ENCODE measurements at regions not wholly inside any gene's neighbourhood (a gene's known extent, or its start where the extent isn't known, plus 50 kb on each side); places are given as distances from the start of the nearest gene placed in this dataset.
"Not testable (repeated sequence)": the region's sequence is repeated elsewhere in the genome, so short reads cannot be mapped to it uniquely, and the experiment has no call there.

DNA sequence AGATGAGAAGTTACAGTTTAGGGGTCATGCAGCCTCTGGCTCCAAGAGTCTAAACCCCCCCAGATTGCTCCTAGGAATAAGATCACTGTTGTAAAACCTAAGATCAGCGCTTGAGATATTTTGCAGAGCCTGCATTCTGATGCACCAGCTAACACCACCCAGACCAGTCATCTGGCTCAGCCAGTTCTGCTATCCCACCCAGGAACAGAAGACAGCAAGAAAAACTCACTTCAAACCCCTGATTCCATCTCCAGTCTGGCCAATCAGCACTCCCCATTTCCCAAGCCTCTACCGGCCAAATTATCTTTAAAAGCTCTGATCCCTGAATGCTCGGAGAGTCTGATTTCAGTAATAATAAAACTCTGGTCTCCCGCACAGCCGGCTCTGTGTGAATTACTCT, 158.6 kb downstream of the ZNF664 start:
- FAIRE-seq: no peak

GRCh38 chr12:124132530-124132929, 159.5 kb downstream of the ZNF664 start:
- FAIRE-seq: no peak

DNA sequence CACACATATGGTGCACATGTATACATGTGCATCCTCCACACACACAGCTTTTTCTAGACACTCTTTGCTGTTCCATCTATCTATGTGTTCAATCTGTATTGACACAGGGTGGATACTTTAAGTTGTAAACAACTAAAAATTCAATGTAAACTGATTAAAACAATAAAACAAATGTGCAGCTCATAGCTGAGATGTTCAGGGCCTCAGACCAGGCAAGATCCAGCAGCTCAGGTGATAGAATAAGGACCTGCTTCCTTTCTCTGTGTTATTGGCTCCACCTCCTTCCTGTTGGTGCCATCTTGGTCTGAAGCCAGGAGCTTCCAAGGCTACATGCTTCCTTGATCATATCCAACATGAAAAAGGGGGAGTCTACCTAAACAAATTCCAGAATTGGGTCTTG, 158.1 kb upstream of the RFLNA start:
- no peak for FAIRE-seq

GRCh38 chr12:124140944-124141486, 153.9 kb upstream of the RFLNA start:
- FAIRE-seq: no peak

- not testable (repeated sequence) for FAIRE-seq
Observed at GRCh38 chr12:124141611-124142010, 153.3 kb upstream of the RFLNA start.

DNA sequence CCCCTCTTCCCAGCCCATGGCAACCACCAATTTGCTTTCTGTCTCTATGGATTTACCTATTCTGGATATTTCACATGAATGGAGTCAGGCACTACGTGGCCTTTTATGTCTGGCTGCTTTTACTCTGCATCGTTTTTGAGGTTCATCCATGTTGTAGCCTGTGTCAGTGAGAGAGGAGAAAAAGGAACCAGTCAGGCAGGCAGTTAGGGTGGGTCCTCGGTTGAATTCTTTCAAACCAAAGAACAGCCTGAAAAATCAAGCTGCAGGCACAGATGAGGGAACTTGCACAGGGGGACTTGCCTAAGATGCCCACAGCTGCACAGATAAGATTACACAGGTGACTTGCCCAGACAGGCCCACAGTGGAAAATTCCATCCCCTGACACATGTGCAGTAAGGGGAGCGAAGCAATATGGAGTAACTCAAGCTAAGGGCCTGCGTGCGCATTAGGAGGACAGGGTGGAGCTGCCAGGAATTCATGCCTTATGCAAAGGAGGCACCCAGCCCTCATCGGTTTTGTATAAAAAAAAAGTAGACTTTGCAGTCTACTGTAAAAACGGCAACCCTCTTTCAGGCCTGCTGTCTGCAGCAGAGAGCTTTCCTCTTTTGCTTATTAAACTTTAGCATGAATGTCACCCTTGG, 152.4 kb upstream of the RFLNA start:
- FAIRE-seq: no peak

GRCh38 chr12:124143726-124144125, 151.2 kb upstream of the RFLNA start:
- FAIRE-seq: no peak

DNA sequence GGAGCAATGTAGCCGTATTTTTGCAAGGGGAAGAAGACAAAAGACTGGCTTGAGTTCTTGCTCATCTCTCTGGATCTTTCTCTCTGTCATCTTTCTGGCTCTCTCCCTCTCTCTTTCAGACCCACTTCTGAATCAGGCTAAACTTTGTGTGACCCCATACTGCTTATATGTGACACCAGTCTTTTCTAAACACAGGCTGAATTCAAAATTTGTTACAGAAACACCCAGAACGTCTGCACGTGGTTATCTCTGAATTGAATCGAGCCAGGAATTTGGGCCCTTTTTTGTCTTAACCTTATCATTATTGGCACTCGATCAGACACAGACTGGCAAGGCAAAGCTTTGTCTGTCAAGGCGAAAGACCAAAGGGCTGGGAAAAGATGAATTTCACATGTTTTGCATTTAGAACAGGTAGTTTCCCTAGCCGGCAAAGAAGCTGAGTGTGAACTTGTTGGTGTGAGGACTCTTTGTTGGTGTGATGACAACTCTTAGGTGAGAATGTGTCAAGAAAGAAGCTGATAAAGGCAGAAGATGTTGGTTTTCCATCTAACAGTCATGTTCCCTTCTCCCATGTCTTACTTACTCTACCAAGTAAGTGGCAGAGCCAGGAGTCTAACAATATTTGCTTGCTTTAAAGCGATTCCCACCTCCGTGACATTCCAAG, 150.2 kb upstream of the RFLNA start:
- no peak for FAIRE-seq

DNA sequence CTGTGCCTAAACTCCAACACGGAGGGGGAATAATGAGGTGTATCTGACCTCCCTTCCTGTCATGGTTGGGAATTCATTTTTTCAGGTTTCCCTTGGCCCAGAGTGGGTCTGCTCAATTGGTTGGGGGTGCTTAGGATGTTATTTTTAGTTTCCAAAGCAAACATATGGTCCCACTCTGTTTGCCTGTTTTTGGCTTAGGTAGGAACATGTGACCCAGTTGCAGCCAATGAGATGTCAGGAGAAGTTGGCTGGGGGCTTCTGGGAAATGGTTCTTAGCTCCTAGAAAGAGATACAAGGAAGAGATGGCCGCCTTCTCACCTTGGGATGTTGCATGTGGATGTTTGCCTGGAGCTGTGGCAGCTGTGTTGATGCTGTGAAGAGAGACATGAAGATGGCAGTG, 147.9 kb upstream of the RFLNA start:
- FAIRE-seq: no peak

DNA sequence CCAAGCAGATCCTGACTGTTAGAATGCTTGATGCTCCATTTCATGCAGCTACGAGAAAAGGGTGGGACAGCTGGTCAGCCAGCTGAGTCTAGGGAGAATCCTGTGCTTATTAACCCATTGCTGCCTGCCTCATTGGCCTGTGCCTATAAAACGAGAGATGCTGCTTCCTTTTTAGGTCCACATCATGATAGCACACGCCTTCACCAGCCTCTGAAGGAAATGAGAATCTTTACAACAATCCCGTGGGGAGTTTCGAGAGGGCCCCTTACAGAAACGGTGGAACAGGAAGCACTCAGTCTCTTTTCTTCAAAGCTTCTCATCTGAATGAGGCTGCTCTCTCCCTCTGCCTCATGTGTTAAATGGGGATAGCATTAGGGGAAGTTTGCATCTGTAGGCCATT, 147.3 kb upstream of the RFLNA start:
- FAIRE-seq: no peak

DNA sequence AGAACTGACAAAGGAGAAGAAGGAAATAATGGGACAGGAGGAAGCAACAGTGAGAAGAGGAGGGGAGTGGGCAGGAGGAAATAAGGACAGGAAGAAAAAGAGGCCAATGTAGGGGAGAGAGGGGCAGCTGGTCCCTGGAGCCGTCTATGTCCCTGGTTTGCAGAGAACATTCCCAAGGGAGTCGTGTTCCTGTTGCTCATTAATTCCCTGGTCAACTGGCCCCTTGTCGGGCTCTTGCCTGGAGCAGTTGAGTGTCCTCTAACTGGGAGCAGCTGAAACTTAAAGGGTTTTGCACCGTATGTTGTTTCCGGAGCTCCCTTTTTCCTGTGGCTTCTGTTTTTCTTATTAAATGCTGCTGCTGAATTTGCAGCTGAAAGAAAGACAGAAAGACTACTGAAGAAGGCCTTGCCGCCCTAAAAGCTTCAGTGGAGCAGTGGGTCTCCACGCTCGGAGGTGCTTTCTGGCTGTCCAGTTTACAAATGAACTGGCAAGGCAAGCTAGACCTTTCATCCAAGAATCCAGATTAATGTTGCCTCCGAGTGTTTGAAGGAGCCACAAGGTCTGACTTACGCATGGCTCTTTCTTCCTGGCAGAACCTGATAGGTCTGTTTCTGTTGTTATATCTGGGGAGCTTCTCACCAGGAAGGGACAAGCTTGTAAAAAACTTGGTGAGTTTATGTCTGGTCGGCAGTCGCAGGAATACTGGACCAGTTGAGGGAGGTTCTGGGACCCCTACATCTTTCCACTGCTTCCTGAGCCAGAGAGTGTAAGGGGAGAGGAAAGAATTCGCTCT, 146.2 kb upstream of the RFLNA start:
- no peak for FAIRE-seq

DNA sequence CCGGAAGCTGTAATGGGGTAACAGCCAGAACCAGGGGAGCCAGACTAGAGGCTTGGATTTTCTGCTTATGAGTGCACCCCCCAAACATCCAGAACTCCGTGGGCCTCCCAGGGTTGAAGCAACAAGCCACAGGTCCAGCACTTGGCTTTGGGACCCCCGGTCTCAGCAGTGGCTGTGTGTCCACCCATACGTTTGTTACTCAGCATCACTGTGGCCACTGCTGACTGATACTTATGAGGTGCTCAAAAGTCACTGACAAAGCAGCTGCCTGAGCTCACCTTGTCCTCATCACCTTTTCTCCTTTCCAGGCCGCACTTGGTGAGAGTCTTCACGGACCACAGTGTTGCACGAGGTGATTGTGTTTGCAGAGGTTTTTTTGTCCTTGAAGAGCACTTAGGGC, 145.6 kb upstream of the RFLNA start:
- FAIRE-seq: no peak

GRCh38 chr12:124150168-124150567, 144.7 kb upstream of the RFLNA start:
- FAIRE-seq: no peak

- FAIRE-seq: no peak
Observed at GRCh38 chr12:124151583-124151982, 143.3 kb upstream of the RFLNA start.

- FAIRE-seq: no peak
Observed at GRCh38 chr12:124152731-124153130, 142.2 kb upstream of the RFLNA start.

GRCh38 chr12:124153392-124153791, 141.5 kb upstream of the RFLNA start:
- FAIRE-seq: no peak

DNA sequence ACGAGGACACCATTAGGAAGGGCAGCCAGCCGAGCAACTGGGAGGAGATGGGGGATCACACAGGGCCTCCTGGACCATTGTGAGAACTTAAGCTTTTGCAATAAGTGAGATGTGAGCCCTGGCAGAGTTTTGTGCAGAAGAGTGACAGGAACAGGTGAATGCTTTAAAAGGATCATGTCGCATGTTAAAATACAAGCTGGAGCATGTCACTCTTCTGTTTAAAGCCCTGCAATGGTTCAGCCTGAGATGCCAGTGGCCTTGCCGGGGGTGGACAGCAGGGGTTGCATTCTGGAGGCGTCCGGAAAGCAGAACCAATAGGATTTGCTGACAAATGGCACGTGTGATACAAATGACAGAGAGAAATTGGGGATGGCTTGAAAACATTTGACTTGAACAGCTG, 137.5 kb upstream of the RFLNA start:
- no peak for FAIRE-seq

GRCh38 chr12:124159655-124160054, 135.2 kb upstream of the RFLNA start:
- no peak for FAIRE-seq

- no peak for FAIRE-seq
Observed at GRCh38 chr12:124160097-124160756, 134.7 kb upstream of the RFLNA start.

- not testable (repeated sequence) for FAIRE-seq
Observed at GRCh38 chr12:124161402-124161801, 133.5 kb upstream of the RFLNA start.

GRCh38 chr12:124162151-124163110, 132.5 kb upstream of the RFLNA start:
- FAIRE-seq: no peak

DNA sequence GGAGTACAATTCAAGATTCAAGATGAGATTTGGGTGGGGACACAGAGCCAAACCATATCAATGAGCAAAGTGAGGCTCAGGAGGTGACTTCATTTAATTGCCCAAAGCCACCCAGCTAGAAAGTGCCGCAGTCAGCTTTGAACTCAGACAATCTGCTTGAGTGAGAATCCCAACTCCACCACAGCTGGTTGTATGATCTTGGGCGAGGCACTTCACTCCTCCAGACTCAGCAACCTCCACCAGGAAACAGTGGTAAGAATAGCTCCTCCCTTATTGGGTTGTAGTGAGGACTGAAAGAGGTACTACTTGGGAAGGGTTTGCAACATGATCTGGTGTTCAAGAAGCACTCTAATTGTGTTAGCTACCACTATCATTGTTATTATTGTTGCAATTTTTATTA, 129.2 kb upstream of the RFLNA start:
- FAIRE-seq: no peak

All from islet of Langerhans (tissue), 1 donor.